ENCODE measurements at regions not wholly inside any gene's neighbourhood (a gene's known extent, or its start where the extent isn't known, plus 50 kb on each side); places are given as distances from the start of the nearest gene placed in this dataset.
"Not testable (repeated sequence)": the region's sequence is repeated elsewhere in the genome, so short reads cannot be mapped to it uniquely, and the experiment has no call there.

- no peak for DNase-seq
Observed at GRCh38 chr18:47727409-47727808, 203.1 kb downstream of the SMAD2 start.

GRCh38 chr18:47726550-47726949 lies 203.9 kb downstream of the SMAD2 start:
- no peak for DNase-seq

GRCh38 chr18:47725656-47726055 lies 204.8 kb downstream of the SMAD2 start:
- DNase-seq = no peak

GRCh38 chr18:47724186-47724975 lies 206.1 kb downstream of the SMAD2 start:
- DNase-seq = no peak

DNA sequence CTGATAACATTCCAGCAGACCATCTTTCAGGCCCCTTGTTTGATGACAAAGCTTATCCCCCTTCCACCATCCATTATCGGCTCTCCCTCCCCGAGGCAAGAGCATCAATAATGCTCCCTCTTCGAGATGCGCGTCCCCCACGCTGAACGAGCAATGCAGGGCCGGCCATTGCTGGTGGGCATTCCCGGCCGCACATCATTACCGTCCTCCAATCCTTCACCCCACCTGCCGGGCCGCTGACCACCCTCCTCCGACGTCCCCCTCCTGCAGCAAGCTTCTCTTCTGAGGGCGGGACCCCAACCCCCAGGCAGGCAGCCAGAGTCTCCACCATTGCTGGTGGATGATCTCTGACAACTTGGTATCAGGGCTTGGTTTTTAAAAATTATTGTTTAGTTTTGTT lies 208.6 kb downstream of the SMAD2 start:
- no peak for DNase-seq

- no peak for DNase-seq
Observed at GRCh38 chr18:47720741-47721140, 209.7 kb downstream of the SMAD2 start.

- no peak for DNase-seq
Observed at GRCh38 chr18:47719096-47719780, 211.2 kb downstream of the SMAD2 start.

- DNase-seq = no peak
Observed at GRCh38 chr18:47718646-47719045, 211.8 kb downstream of the SMAD2 start.

- no peak for DNase-seq
Observed at GRCh38 chr18:47717257-47717656, 213.2 kb downstream of the SMAD2 start.

- no peak for DNase-seq
Observed at GRCh38 chr18:47716632-47717185, 213.8 kb downstream of the SMAD2 start.

GRCh38 chr18:47710451-47710850 lies 220.0 kb downstream of the SMAD2 start:
- no peak for DNase-seq

DNA sequence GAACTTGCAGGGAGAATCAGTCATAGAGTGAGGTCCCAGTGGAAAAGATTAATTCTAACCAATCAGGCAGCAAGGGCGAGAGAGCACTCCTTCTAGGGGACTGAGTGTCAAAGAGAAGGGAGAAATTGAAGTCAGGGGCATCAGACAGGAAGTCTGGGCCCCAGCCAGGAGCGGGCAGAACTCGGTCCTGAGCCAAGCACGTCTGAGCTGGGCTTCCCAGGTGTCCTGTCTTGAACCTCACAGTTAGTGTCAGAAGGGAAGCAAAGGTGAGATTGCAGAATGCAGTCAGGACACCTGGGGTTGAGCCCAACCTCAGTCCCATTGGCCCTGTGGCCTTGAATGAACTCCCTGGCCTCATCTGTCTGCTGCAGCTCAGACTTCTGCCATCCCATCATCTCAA lies 220.9 kb downstream of the SMAD2 start:
- DNase-seq = no peak

- no peak for DNase-seq
Observed at GRCh38 chr18:47708206-47708605, 222.3 kb downstream of the SMAD2 start.

GRCh38 chr18:47701134-47701533 lies 229.3 kb downstream of the SMAD2 start:
- DNase-seq = no peak

DNA sequence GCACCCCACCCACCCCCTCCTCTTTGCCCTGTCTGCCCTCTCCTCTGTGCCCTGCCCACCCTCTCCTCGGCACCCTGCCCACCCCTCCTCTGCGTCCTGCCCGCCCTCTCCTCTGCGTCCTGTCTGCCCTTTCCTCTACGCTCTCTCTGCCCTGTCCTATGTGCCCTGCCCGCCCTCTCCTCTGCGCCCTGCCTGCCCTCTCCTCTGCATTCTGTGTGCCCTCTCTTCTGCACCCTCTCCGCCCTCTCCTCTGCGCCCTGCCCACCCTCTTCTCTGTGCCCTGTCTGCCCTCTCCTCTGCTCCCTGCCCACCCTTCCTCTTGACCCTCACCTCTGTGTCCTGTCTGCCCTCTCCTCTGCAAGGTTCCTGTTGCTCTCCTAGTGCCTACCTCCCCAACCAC lies 233.6 kb downstream of the SMAD2 start:
- DNase-seq = no peak

DNA sequence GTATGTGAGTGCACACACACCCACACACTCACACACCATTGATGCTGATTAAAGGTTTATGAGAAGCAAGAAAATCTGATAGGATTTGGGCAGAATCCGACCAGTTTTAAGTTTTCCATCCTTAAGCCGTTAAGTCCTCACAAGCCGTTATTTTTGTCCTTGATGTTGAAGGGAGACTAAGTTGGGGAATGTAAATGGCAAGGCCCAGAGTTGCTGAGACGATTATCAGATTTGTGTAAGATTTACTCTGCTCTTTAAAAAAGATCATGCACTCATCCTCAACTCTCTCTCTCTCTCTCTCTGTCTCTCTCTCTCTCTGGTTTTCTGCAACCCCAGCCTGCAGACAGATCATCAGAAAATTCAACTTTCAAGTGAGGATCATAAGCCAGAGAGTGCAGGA lies 238.8 kb downstream of the SMAD2 start:
- DNase-seq = no peak

- not testable (repeated sequence) for DNase-seq
Observed at GRCh38 chr18:47690778-47691177, 239.7 kb downstream of the SMAD2 start.

- no peak for DNase-seq
Observed at GRCh38 chr18:47689371-47689770, 241.1 kb downstream of the SMAD2 start.

GRCh38 chr18:47686806-47687205 lies 243.7 kb downstream of the SMAD2 start:
- no peak for DNase-seq

DNA sequence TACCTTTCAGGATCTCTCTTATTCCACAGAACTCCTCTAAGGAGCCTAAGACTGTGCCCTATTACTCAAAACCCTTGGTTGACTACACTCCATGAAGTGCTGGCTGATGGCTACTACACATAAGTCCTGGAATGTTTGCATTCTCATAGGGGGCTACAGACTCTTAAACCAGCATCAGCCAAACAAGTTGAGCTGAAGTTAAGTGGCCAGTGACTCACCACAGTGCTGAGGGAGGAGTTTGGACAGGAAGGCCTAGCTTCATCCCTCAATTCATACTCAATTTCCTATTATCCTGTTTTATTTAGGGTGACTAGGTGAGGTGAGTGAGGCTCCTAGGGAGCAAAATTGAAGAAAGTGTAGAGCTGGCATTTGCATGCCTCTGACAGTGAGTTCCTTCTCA lies 246.7 kb downstream of the SMAD2 start:
- DNase-seq = no peak

DNA sequence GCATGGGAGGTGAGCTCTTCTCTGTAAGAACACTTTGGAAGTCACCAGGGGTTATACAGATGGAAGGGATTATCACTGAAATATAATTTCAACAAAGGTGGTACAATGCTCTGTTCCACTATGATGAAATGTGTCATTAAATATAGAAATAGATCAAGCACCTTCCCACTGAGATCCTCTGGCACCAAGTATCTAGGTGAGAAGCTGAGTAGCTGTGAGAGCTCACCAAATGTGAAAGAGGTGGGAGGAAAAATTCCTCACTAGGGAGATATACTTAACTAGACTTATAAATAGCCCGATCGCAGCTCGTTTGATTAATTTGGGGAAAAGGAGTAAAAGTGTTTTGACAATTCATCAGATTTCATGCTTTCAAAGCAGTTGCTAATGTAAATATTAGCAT lies 247.6 kb downstream of the SMAD2 start:
- no peak for DNase-seq

DNA sequence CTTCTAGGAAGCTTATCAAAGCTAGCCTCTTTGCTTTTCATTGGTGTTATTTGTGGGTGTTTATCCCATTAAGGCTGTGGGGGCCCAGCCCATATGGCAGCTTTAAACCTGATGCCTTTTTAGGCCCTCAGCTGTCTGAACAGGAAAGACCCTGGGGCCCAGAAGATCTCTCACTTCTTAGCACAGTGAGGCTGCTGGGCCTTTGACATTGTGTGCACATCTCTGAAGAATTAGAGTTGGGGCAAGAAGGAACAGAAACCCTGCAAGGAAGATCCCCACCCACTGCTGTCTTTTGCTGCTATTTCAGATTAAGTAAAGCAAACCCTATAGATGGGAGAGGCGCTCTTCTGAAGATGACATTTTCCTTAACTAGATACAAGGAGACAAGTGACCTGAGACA lies 250.0 kb downstream of the SMAD2 start:
- no peak for DNase-seq

DNA sequence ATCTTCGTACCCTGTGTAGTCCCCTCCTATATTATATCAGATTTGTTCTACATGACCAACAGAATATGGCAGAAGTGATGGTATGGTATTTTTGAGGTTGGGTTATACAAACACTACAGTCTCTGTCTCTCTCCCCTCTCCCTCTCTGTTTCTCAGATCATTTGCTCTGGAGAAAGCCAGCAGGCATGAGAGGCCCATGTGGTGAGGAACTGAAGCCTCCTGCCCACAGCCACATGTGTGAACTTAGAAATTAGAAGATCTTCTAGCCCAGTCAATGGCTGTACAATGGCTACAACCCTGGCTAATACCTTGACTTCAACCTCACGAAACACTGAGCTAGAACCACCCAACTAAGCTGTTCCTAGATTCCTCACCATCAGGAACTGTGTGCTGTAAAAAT lies 250.6 kb downstream of the SMAD2 start:
- no peak for DNase-seq

GRCh38 chr18:47677952-47678351 lies 252.5 kb downstream of the SMAD2 start:
- no peak for DNase-seq

Data from KG1 (cell line).